Testis (tissue), 2 donors: ENCODE measurements at regions not wholly inside any gene's neighbourhood (a gene's known extent, or its start where the extent isn't known, plus 50 kb on each side); places are given as distances from the start of the nearest gene placed in this dataset.

Experiments used
- POLR2A ChIP-seq: fragments of 450-650 bp; IDR thresholded peaks from one replicate; pipeline ENCODE4 v1.6.1; 2017; ENCODE audit warnings: antibody characterized with exemption, mild to moderate bottlenecking, moderate library complexity
- TF ChIP-seq, protein P1 (sequence below), 3 experiments: fragments of 450-650 bp in 2 of 3; fragments of 200-600 bp in 1 of 3; sonication (generic) in 1 of 3; IDR thresholded peaks; one replicate each; pipeline ENCODE4 v1.5.1; 2016 to 2019; ENCODE audit warnings: antibody characterized with exemption in 3 of 3, mild to moderate bottlenecking in 2 of 3, moderate library complexity in 1 of 3

DNA sequence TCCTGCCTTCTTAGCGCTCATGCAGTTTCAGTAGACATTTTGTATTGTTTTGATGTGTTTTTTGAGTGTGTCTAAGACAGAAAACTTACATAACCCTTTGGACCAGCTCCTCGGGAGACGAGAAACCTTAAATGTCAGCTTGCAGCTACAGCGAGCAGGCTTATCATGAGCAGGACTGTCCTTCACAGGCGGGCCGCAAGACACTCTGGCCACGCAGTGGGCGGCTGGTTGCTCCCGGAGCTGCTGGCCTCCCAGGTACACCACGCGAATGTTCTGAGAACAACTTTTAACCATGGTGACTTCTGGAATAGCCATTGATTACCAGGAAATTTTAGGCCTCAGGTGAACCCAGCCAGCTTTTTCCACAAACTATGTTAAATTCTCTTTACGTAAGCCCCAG lies 164.1 kb upstream of the DIO3 start:
- TF ChIP-seq, protein P1, sequence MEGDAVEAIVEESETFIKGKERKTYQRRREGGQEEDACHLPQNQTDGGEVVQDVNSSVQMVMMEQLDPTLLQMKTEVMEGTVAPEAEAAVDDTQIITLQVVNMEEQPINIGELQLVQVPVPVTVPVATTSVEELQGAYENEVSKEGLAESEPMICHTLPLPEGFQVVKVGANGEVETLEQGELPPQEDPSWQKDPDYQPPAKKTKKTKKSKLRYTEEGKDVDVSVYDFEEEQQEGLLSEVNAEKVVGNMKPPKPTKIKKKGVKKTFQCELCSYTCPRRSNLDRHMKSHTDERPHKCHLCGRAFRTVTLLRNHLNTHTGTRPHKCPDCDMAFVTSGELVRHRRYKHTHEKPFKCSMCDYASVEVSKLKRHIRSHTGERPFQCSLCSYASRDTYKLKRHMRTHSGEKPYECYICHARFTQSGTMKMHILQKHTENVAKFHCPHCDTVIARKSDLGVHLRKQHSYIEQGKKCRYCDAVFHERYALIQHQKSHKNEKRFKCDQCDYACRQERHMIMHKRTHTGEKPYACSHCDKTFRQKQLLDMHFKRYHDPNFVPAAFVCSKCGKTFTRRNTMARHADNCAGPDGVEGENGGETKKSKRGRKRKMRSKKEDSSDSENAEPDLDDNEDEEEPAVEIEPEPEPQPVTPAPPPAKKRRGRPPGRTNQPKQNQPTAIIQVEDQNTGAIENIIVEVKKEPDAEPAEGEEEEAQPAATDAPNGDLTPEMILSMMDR (IDR thresholded peaks at IDR 0.05) = no peak
- TF ChIP-seq POLR2A = no peak
